ENCODE measurements at regions not wholly inside any gene's neighbourhood (a gene's known extent, or its start where the extent isn't known, plus 50 kb on each side); places are given as distances from the start of the nearest gene placed in this dataset.

GRCh38 chr5:124566875-124567450 lies 179.5 kb downstream of the ZNF608 start:
- no peak for DNase-seq (ENCODE audit: low spot score in 2 of 2, unreplicated experiment in 2 of 2)
- no peaks in the 10 kb centered on the region for H3K36me3 Mint-ChIP-seq
- H3K27me3 Mint-ChIP-seq (ENCODE audit: low read depth) = no peaks in the 10 kb centered on the region
- H3K4me3 Mint-ChIP-seq = no peak overlapping the region
- TF ChIP-seq CTCF (IDR thresholded peaks at IDR 0.05; ENCODE audit: unreplicated experiment) = no peak
- H3K4me1 Mint-ChIP-seq = peaks cover 5% of the 10 kb centered on the region
- no peaks in the 10 kb centered on the region for H3K9me3 Mint-ChIP-seq
- H3K27ac Mint-ChIP-seq = no peak overlapping the region

- Mint-ChIP-seq H3K27me3 (ENCODE audit: low read depth) (no peaks in the 10 kb centered on the region), H3K9me3 (no peaks in the 10 kb centered on the region), H3K36me3 (no peaks in the 10 kb centered on the region), H3K27ac (no peak overlapping the region), H3K4me3 (no peak overlapping the region), H3K4me1 (no peaks in the 10 kb centered on the region)
- TF ChIP-seq CTCF (IDR thresholded peaks at IDR 0.05; ENCODE audit: unreplicated experiment) = no peak
- no peak for DNase-seq (ENCODE audit: low spot score in 2 of 2, unreplicated experiment in 2 of 2)
These were observed 185.0 kb downstream of the ZNF608 start for GRCh38 chr5:124561451-124561850.

GRCh38 chr5:124560370-124560769 lies 186.1 kb downstream of the ZNF608 start:
- Mint-ChIP-seq H3K36me3 (no peaks in the 10 kb centered on the region), H3K9me3 (no peaks in the 10 kb centered on the region), H3K4me3 (no peak overlapping the region), H3K27me3 (ENCODE audit: low read depth) (no peaks in the 10 kb centered on the region), H3K27ac (no peak overlapping the region), H3K4me1 (peaks cover under 1% of the 10 kb centered on the region)
- no peak for DNase-seq (ENCODE audit: low spot score in 2 of 2, unreplicated experiment in 2 of 2)
- TF ChIP-seq CTCF (IDR thresholded peaks at IDR 0.05; ENCODE audit: unreplicated experiment) = no peak

- Mint-ChIP-seq H3K27ac (no peak overlapping the region), H3K36me3 (no peaks in the 10 kb centered on the region)
These were observed 188.7 kb downstream of the ZNF608 start for GRCh38 chr5:124557761-124558160.

GRCh38 chr5:124554746-124555578 lies 191.5 kb downstream of the ZNF608 start:
- DNase-seq (ENCODE audit: low spot score in 2 of 2, unreplicated experiment in 2 of 2) = no peak
- no peak overlapping the region for H3K4me3 Mint-ChIP-seq
- H3K9me3 Mint-ChIP-seq = no peaks in the 10 kb centered on the region
- peaks cover 29% of the 10 kb centered on the region for H3K4me1 Mint-ChIP-seq
- H3K27ac Mint-ChIP-seq = peak overlapping the region; percentile 31
- no peak for TF ChIP-seq CTCF (IDR thresholded peaks at IDR 0.05; ENCODE audit: unreplicated experiment)
- no peaks in the 10 kb centered on the region for H3K27me3 Mint-ChIP-seq (ENCODE audit: low read depth)
- no peaks in the 10 kb centered on the region for H3K36me3 Mint-ChIP-seq

More at GRCh38 chr5:124557761-124558160, 188.7 kb downstream of the ZNF608 start:
- Mint-ChIP-seq H3K4me1 (peaks cover 14% of the 10 kb centered on the region), H3K27me3 (ENCODE audit: low read depth) (no peaks in the 10 kb centered on the region), H3K9me3 (no peaks in the 10 kb centered on the region), H3K4me3 (no peak overlapping the region)
- DNase-seq (ENCODE audit: low spot score in 2 of 2, unreplicated experiment in 2 of 2) = no peak
- no peak for TF ChIP-seq CTCF (IDR thresholded peaks at IDR 0.05; ENCODE audit: unreplicated experiment)
